Thymus (tissue), 11 donors: ENCODE measurements at regions not wholly inside any gene's neighbourhood (a gene's known extent, or its start where the extent isn't known, plus 50 kb on each side); places are given as distances from the start of the nearest gene placed in this dataset.

Experiments used
- DNase-seq, 9 donors: peaks; one replicate each; pipeline ENCODE4 v3.0.0-alpha.2; 2013; ENCODE audit warnings: low spot score in 9 of 9, low read depth in 6 of 9, missing footprints in 1 of 9
- H3K27ac ChIP-seq, 2 donors: one replicate each; pipeline ENCODE4 v1.5.1; 2013; ENCODE audit warnings: control low read depth in 1 of 2, low read depth in 1 of 2, low read length in 1 of 2, mild to moderate bottlenecking in 1 of 2, moderate library complexity in 1 of 2
- H3K27me3 ChIP-seq, 2 donors: one replicate each; pipeline ENCODE4 v1.5.1; 2013; ENCODE audit warnings: low read length in 1 of 2; ENCODE audit not compliant: control insufficient read depth in 2 of 2, insufficient read depth in 1 of 2
- H3K36me3 ChIP-seq, 2 donors: one replicate each; pipeline ENCODE4 v1.5.1; 2013; ENCODE audit warnings: low read length in 1 of 2, mild to moderate bottlenecking in 1 of 2, moderate library complexity in 1 of 2; ENCODE audit not compliant: control insufficient read depth in 2 of 2, insufficient read depth in 2 of 2
- H3K4me1 ChIP-seq, 2 donors: one replicate each; pipeline ENCODE4 v1.5.1; 2013; ENCODE audit warnings: low read length in 2 of 2; ENCODE audit not compliant: control insufficient read depth in 2 of 2, insufficient read depth in 2 of 2
- H3K4me3 ChIP-seq, 2 donors: one replicate each; pipeline ENCODE4 v1.5.1; 2013; ENCODE audit warnings: low read length in 2 of 2, control low read depth in 1 of 2, mild to moderate bottlenecking in 1 of 2
- H3K9me3 ChIP-seq, 2 donors: one replicate each; pipeline ENCODE4 v1.5.1; 2013; ENCODE audit warnings: low read length in 1 of 2, mild to moderate bottlenecking in 1 of 2; ENCODE audit not compliant: control insufficient read depth in 2 of 2, insufficient read depth in 1 of 2
- WGBS: extraction: QIAGEN DNeasy Blood & Tissue Kit; methylation state at CpG from one replicate; pipeline ENCODE4 v1.1.7; 2013; 5-methylcytosine and 5-hydroxymethylcytosine counted together
- donor health status: healthy.

- Histone ChIP-seq H3K4me3 (no peak overlapping the region), H3K9me3 (no peaks in the 10 kb centered on the region), H3K4me1 (no peaks in the 10 kb centered on the region), H3K36me3 (no peaks in the 10 kb centered on the region), H3K27ac (no peak overlapping the region), H3K27me3 (no peaks in the 10 kb centered on the region)
- 84% methylated on average over 1 of the region's 1 CpG for WGBS
- no peak for DNase-seq
Measured at GRCh38 chr6:81071121-81071520, 681.4 kb downstream of the TENT5A start.

GRCh38 chr6:81067057-81067456, 685.4 kb downstream of the TENT5A start:
- H3K36me3 ChIP-seq: no peaks in the 10 kb centered on the region
- H3K4me1 ChIP-seq: no peaks in the 10 kb centered on the region
- no peak overlapping the region for H3K27ac ChIP-seq
- no peak for DNase-seq
- no peaks in the 10 kb centered on the region for H3K27me3 ChIP-seq
- no peak overlapping the region for H3K4me3 ChIP-seq
- WGBS: 91% methylated on average over 2 of the region's 2 CpGs
- peaks cover 0 to 3% of the 10 kb centered on the region in 2 donors for H3K9me3 ChIP-seq

GRCh38 chr6:81063891-81064290, 688.6 kb downstream of the TENT5A start:
- peaks cover 0 to 3% of the 10 kb centered on the region in 2 donors for H3K9me3 ChIP-seq
- no peak overlapping the region for H3K4me3 ChIP-seq
- H3K36me3 ChIP-seq: no peaks in the 10 kb centered on the region
- H3K27me3 ChIP-seq: no peaks in the 10 kb centered on the region
- no peak overlapping the region for H3K27ac ChIP-seq
- 81% methylated on average over 4 of the region's 4 CpGs for whole genome bisulfite sequencing
- no peaks in the 10 kb centered on the region for H3K4me1 ChIP-seq
- DNase-seq: no peak

- Histone ChIP-seq H3K4me3 (no peak overlapping the region), H3K4me1 (no peaks in the 10 kb centered on the region), H3K27ac (no peak overlapping the region), H3K9me3 (no peaks in the 10 kb centered on the region), H3K27me3 (no peaks in the 10 kb centered on the region), H3K36me3 (no peaks in the 10 kb centered on the region)
- WGBS: 67% methylated on average over 2 of the region's 2 CpGs
- DNase-seq: no peak
Measured at GRCh38 chr6:81054036-81054435, 698.4 kb downstream of the TENT5A start.

- no peak overlapping the region for H3K27ac ChIP-seq
- H3K4me1 ChIP-seq: no peaks in the 10 kb centered on the region
- H3K9me3 ChIP-seq: no peaks in the 10 kb centered on the region
- no peaks in the 10 kb centered on the region for H3K27me3 ChIP-seq
- DNase-seq: no peak
- H3K4me3 ChIP-seq: no peak overlapping the region
- no peaks in the 10 kb centered on the region for H3K36me3 ChIP-seq
- 70% methylated on average over 8 of the region's 8 CpGs for WGBS
Measured at GRCh38 chr6:81051952-81052351, 700.5 kb downstream of the TENT5A start.

- 80% methylated on average over 2 of the region's 2 CpGs for WGBS
- DNase-seq: no peak
- H3K27ac ChIP-seq: no peak overlapping the region
- no peak overlapping the region for H3K4me3 ChIP-seq
- H3K27me3 ChIP-seq: no peaks in the 10 kb centered on the region
- no peaks in the 10 kb centered on the region for H3K36me3 ChIP-seq
- no peaks in the 10 kb centered on the region for H3K4me1 ChIP-seq
- H3K9me3 ChIP-seq: no peaks in the 10 kb centered on the region
Measured at GRCh38 chr6:81049425-81050042, 702.9 kb downstream of the TENT5A start.

- Histone ChIP-seq H3K27me3 (no peaks in the 10 kb centered on the region), H3K4me1 (no peaks in the 10 kb centered on the region), H3K27ac (no peak overlapping the region), H3K4me3 (no peak overlapping the region), H3K36me3 (no peaks in the 10 kb centered on the region), H3K9me3 (no peaks in the 10 kb centered on the region)
- DNase-seq: no peak
- 57% methylated on average over 2 of the region's 2 CpGs for WGBS
Measured at GRCh38 chr6:81031416-81031815, 721.1 kb downstream of the TENT5A start.

GRCh38 chr6:81026041-81026553, 726.4 kb downstream of the TENT5A start:
- Histone ChIP-seq H3K9me3 (peaks cover 0 to 8% of the 10 kb centered on the region in 2 donors), H3K27ac (no peak overlapping the region), H3K36me3 (no peaks in the 10 kb centered on the region), H3K27me3 (no peaks in the 10 kb centered on the region), H3K4me3 (no peak overlapping the region), H3K4me1 (no peaks in the 10 kb centered on the region)
- WGBS: 80% methylated on average over 2 of the region's 2 CpGs
- DNase-seq: no peak

- Histone ChIP-seq H3K9me3 (peaks cover 0 to 10% of the 10 kb centered on the region in 2 donors), H3K4me1 (no peaks in the 10 kb centered on the region), H3K27ac (no peak overlapping the region), H3K27me3 (no peaks in the 10 kb centered on the region), H3K36me3 (no peaks in the 10 kb centered on the region), H3K4me3 (no peak overlapping the region)
- no peak for DNase-seq
- 99% methylated on average over 1 of the region's 1 CpG for WGBS
Measured at GRCh38 chr6:81023709-81024108, 728.8 kb downstream of the TENT5A start.
